Right kidney (tissue), 1 donor: ENCODE measurements at regions not wholly inside any gene's neighbourhood (a gene's known extent, or its start where the extent isn't known, plus 50 kb on each side); places are given as distances from the start of the nearest gene placed in this dataset.
"Not testable (repeated sequence)": the region's sequence is repeated elsewhere in the genome, so short reads cannot be mapped to it uniquely, and the experiment has no call there.

Source experiments
- DNase-seq: peaks from one replicate; pipeline ENCODE4 v3.0.0-alpha.2; 2016

DNA sequence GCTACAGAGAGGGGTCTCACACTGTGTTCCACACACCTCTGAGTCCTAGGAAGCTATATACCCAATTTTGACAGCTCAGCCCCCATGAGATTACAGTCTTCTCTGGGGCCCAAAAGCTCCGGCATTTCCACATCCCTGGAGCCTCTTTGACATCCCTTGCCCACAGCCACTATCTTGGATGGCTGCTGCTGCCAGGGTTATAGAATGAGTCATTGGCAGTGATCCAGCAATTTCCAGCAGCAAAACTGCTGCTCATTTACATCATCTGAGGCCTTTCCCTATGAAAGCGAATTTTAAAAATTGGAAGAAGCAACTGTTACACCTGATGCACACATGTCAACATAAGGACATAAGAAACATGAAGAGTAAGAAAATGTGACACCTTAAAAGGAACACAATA lies 590.7 kb downstream of the MEI4 start:
- no peak for DNase-seq

DNA sequence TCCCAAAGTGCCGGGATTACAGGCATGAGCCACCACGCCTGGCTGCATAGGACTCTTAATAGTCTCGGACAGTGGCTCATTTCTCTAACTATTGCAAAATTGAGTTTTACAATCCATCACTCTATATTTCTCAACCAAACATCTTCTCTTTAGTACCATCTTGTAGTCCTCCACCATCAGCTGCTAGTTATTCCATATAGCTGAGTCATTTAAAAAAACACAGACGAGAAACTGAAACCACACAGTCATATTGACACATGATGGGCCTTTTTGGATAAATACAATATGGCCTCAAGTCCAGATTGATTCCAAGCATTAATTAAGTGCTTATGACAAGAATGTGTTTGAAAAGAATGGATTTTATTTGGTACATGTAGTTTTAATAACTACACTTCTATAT lies 599.1 kb downstream of the MEI4 start:
- no peak for DNase-seq

DNA sequence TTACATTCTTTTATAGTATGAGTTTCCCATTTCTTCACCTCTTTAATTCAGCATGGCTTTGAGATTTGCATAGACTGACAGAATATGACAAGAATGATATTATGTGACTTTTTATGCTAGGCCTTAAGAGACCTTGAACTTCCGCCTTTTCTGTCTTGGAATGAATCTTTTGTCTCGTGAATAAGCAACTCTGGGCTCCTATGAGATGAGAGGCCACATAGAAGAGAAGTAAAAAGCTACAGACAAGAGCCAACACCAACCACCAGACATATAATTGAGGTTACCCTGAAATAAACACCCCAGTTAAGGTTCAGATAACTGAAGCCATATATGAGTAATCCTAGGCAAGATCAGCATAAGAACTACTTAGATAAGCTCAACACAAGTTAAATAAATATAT lies 600.8 kb downstream of the MEI4 start:
- DNase-seq: no peak

DNA sequence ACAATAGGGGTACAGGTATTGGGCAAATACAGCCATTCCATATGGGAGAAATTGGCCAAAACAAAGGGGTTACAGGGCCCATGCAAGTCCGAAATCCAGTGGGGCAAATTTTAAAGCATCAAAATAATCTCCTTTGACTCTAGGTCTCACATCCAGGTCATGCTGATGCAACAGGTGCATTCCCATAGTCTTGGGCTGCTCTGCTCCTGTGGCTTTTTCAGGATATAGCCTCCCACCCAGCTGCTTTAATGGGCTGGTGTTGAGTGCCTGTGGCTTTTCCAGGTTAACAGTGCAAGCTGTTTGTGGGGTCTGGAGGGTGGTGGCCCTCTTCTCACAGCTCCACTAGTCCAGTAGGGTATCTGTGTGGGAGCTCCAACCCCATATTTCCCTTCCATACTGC lies 607.1 kb downstream of the MEI4 start:
- DNase-seq: no peak

DNA sequence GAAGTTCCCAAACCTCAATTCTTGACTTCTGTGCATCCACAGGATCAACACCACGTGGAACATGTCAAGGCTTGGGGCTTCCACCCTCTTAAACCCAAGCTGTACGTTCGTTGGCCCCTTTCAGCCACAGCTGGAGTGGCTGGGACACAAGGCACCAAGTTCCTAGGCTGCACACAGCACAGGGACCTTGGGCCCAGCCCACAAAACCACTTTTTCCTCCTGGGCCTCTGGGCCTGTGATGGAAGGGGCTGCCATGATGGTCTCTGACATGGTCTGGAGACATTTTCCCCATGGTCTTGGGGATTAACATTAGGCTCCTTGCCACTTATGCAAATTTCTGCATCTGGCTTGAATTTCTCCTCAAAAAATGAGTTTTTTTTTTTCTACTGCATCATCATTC lies 606.9 kb upstream of the IRAK1BP1 start:
- not testable (repeated sequence) for DNase-seq

DNA sequence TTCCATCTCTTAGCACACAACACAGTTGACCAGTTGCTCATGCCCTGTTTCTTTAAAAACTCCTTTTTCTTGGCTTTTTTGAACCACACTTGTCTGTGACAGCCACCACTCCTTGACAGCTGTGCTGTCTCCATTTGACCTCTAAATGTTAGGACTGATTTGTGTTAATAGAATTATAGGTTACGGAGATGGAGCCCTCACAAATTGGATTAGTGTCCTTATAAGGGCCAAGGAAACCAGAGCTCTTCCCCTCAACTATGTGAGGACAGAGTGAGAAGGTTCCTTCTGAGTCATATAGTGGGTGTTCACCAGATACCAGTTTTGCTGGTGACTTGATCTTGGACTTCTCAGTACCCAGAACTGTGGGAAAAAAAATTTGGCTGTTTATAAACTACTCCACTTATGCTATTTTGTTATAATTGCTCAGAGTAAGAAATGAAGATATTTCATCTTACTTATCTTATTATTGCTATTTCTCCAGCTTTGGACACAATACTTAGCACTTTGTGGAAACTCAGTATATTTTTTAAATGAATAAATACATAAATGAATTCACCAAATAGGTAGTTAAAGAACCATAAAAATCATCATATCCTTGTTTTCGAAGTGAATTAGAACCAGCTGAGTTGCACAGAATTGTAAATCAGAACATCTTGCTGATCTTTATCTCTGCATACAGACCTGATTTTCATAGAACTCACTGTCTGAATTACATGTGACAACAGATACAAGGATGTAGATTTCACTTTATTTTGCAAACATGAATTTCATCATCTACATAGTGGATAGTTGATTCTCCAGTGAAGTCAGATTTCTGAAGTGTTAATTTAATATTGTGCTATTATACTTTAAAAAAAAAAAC lies 598.5 kb upstream of the IRAK1BP1 start:
- DNase-seq: no peak

DNA sequence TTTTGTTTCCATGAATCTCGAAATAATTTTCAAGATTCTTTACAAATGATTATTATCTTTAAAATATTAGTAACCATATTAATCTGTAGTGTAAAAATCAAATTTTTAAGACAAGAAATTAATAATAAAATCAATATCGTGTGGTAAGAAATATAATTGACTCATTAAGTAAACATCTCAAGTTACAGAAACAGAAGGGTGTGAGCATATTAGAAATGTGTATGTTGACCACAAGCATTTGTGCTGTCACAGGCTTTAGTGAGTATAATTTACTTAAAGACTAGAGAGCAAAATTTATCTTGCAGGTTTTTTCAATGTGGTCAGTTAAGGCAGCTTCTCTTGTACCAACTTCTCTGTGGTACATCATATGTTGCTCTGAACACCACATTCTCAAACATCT lies 566.5 kb upstream of the IRAK1BP1 start:
- no peak for DNase-seq

DNA sequence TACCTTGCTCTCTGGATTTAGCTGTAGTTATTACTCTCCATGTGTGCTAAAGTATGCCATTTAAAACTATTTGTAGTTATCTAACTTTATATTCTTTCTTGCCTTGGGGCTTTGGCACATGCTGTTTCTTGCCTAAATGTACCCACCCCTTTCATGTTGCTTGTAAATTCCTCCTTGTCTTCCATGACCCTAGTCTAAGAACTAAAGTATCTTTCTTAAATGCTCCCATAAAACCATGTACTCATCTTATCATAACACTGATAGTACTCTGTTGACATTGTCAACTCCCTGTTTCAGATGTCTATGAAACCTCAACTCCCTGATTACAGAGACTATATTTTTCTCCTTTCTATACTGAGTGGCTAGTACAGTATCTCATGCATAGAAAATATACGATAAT lies 564.9 kb upstream of the IRAK1BP1 start:
- DNase-seq: no peak

DNA sequence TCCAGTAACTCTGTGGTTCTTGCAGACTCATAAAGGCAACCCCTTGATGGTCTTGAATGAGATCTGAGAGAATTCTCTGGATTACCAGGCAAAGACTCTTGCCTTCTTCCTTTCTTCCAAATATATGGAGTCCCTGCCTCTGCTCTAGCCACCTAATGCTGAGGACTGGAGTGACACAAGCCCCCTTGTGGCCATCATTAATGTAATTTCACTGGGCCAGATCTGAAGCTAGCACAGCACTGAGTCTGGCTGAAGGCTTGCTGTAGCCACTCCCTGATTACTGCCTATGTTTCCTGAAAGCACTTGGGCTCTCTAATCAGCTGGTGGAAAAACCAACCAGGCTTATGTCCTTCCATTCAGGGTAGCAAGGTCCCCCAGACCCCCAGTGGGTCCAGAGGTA lies 559.3 kb upstream of the IRAK1BP1 start:
- DNase-seq: no peak

DNA sequence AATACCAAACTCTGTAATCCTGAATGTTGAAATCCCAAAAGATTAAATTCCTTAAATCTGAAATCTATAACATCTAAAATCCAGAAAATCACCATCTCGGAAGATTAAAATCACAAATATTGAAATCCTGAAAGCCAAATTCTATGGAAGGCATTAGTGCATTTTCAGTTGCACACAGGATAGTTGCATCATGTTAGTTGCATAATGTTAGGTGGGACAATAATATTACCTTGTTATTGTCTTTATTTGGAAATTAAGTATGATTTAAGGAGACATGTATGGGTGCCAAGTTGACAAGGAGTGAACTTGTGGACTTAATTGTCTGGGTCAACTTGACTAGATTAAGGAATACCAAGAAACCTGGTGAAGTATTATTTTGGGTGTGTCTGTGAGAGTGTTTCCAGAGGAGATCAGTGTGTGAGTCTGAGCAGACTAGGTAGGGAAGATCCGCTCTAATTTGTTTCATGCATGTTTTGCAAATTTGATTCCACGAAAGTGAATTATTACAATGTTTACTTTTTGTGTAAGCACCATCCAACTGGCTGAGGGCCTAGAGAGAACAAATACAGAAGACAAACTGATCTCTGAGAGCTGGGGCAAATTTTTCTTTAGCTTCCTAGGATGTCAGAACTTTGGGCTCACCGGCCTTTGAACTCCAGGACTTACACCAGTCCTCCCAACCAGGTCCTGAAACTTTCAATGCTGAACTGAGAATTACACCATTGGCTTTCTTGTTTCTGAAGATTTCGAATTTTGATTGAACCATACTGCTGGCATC lies 545.1 kb upstream of the IRAK1BP1 start:
- DNase-seq: no peak

DNA sequence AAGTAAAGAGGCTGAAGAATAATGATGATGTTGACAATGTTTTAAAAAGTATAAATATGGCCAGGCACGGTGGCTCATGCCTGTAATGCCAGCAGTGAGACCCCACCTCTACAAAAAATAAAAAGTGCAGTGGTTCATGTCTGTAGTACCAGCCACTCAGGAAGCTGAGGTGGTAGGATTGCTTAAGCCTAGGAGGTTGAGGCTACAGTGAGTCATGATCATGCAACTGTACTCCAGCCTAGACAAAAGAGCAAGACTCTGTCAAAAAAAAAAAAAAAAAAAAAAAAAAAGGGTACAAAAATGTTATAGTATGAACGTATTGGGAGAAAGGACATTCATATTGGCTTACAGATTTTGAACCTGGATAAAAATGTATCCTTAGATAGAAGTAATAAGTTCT lies 543.1 kb upstream of the IRAK1BP1 start:
- DNase-seq: no peak

DNA sequence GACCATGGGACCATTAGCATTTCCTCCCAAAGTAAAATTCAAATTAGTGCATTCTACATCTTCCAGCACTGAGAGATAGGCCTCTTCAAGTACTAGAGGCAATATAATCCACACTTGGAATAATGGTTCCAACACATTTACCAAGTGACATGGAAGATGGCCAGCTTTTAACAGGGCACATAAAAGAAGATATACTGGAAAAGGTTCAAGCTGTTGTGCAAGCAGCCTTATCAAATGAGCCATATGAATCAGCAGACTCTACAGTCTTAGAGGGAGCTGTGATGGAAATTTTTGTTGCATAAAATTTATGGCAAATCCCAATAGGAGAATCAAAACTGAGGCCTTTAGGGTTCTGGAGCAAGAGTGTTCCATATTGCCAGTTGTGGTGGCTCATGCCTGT lies 526.6 kb upstream of the IRAK1BP1 start:
- DNase-seq: no peak

DNA sequence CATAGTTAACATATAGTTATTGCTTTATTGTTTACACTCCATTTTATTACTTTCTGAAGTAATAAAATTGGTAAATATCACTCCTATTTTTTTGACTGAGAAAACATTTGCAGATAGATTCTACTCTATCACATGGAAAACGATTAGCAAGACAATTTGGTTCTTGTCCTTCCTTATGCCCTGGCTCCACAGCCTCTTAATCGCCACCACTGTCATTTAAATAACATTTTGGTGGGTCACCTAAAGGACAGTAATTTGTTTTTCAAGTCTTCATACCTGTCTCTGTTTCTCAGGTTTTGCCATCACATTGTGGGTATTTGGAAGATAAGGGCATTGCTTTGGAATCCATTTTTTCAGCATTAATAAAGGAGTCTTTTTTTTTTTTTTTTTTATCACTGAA lies 521.5 kb upstream of the IRAK1BP1 start:
- no peak for DNase-seq

DNA sequence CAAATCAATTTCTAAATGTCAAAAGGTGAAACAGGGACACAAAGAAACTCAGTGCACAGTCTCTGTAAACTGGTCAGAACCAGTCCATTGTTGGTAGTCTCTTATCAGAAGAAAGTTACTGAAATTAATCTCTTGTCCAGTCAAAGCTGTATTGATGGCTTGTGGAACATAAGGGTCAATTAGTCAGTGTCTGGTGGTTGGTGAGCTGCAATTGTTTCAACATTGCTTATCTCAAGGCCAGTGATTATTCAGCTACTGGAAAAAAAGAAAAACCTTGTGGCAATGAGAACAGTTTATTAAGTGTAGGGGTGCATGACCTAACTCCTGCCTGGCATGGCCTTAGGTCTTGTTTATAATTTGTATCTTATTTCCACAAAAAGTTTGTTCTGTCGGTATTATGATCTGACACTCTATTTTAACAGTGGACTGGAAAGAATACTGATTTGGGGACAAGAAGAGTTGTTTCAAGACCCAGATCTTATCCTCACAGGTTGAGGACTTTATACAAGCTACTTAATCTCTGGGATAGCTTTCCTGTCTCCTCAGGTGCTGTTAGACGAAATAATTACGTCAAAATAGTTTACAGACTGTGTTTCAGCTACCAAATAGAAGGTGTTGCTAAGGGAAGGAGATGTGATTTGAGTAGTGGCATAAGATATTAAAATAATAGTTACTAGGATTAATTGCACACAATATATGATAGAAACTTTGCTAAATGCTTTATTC lies 520.0 kb upstream of the IRAK1BP1 start:
- no peak for DNase-seq

DNA sequence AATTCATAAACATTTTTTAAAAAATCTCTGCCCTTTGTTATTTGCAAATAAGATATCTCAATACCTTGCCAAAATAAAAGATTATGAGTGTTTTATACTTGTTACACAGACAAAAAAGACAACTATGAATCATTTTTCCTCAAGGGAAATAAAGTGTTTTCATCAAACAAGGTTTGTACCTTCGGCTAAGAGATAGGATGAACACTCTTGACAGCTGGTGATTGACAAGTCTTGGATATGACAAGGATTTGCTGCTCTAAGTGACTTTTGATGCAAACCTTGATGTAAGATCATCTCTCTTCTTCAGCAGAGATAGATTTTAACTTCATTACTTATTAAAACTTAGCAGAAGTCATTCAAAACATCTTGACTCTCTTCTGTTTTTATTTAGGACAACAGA lies 514.3 kb upstream of the IRAK1BP1 start:
- no peak for DNase-seq

DNA sequence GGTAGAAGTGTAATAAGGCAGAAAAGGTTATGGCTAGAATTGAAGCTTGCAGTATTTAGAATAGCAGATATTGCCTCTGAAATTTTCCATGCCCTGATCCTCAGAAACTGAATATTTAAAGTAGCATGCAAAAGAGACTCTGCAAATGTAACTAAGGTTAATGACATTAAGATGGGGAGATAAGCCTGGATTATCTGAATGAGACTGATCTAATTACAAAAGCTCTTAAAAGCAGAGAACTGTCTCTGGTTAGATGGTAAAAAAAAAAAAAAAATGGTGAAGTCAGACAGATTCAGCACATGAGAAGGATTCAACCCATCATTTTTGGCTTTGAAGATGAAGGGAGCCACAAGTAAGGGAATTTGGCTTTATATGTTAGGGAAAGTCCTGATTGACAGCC lies 503.7 kb upstream of the IRAK1BP1 start:
- no peak for DNase-seq

DNA sequence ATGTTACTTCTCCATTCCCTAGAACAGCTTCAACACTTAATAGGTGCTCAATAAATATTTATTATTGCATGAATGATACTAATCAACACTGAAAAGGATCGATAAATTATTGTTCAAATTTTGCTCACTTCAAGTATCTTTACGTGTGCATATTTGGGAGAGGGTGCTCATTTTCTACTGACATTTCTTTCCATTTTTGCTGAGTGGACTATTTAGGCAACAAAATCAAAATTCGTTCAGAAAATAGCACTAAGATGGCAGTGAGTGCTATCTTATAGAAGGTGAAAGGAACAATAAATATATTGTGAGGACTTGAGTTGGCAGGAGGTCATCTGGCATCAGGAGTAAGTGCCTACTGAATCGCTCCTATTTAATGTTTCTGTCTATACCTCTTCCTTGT lies 501.9 kb upstream of the IRAK1BP1 start:
- no peak for DNase-seq

DNA sequence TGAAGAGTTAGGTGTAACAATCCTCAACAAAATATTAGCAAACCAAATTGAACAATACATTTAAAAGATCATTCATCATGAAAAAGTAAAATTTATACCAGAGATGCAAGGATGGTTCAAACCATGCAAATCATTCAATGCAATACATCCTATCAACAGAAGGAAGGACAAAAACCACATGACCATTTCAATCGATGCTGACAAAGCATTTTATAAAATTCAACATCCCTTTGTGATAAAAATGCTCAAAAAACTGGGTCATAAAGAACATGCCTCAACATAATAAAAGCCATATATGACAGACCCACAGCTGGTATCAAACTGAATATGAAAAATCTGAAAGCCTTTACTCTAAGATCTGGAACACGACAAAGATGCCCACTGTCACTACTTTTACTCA lies 490.3 kb upstream of the IRAK1BP1 start:
- no peak for DNase-seq

DNA sequence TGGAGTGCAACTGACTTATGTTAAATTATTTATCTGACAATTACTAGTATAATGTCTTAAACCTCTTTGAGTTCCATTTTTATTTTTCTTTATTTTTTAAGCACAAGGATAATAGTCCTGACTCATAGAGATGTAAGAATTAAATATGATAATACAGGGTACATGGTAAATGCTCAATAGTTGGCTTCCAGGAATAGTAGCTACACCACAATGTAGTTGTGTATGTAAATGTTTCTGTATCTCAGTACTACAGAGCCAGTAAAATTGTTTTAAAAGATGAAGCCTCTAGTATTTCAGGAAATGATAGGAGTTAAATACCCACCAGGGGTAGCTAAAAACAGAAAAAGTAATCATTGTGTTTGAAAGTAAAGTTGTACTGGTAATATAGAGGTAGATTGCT lies 487.4 kb upstream of the IRAK1BP1 start:
- DNase-seq: no peak

DNA sequence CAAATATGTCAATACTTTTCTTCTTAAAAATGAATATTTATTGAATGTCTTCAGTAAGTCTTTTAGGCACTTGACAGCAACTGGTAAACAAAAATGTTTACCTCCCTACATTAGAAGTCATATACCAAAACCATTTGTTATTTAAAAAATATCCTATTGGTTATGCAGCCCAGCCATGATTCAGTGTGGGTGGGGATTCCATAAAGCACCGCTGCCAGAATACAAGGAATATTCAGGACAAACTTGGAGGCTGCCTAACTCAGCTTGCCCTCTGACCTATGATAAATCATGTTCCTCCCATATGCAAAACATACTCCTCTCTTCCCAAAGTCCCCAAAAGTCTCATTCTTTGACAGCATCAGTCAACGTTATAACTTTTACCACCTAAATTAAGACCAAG lies 486.8 kb upstream of the IRAK1BP1 start:
- no peak for DNase-seq

DNA sequence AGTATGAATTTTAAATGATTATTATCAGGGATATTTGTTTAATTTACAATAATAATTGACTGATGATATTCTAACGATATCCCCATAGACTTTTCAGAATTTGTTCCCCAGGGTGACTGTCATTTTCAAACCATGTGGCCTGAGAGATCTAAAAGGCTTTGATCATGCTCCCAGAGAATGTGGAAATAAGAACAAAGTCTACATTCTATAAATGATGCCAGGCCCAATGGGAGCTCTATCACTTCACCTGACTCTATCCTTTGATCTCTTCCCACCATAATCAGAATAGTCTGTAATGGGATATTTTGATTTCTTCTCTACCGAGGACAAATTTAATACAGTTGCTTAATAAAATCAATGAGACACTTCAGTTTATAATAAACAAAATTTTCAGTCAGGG lies 483.4 kb upstream of the IRAK1BP1 start:
- no peak for DNase-seq

DNA sequence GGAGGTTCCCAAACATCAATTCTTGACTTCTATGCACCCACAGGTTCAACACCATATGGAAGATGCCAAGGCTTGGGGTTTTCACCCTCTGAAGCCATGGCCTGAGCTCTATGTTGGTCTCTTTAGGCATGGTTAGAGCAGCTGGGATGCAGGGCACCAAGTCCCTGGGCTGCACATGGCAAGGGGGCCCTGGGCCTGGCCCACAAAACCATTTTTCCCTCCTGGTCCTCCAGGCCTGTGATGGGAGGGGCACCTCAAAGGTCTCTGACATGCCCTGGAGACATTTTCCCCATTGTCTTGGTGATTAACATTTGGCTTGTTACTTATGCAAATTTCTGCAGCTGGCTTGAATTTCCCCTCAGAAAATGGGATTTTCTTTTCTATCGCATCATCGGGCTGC lies 480.5 kb upstream of the IRAK1BP1 start:
- not testable (repeated sequence) for DNase-seq

DNA sequence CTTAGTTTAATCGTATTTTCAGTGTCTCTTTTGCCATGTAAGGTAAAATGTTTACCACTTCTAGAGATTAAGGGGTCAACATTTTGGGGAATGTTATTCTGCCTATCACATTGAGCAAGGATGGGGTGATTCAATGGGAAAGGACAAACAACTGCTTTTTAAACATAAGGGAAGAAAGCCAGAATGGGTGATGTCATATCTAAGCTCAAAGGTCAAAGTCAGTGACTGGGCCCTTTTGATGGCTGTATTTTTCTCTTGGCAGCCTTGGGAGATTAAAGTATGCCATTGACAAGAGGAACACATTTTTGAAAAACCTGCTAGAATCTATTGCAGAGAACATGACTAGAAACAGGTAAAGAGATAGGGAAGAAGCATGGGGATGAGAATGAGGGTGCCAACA lies 477.3 kb upstream of the IRAK1BP1 start:
- no peak for DNase-seq
